Activated CD4-positive, alpha-beta T cell treated with anti-CD3 and anti-CD28 coated beads for 36 hours (primary cell): ENCODE measurements at regions not wholly inside any gene's neighbourhood (a gene's known extent, or its start where the extent isn't known, plus 50 kb on each side); places are given as distances from the start of the nearest gene placed in this dataset.

Experiments
- ATAC-seq: fragments of 200-7000 bp; cut with Tn5 transposase; one replicate; pipeline ENCODE4 v1.10.0; 2021; ENCODE audit warnings: mild to moderate bottlenecking, moderate library complexity
- CTCF ChIA-PET: fragments of 350-600 bp; sonication (Branson Sonifier 250); formaldehyde crosslinking; loops from one replicate; lab custom pipeline; 2021; ENCODE audit warnings: antibody characterized with exemption; lab: Charles Lee
- POLR2A ChIA-PET: fragments of 350-600 bp; sonication (Branson Sonifier 250); formaldehyde crosslinking; loops from one replicate; lab custom pipeline; 2021; ENCODE audit warnings: antibody characterized with exemption, inconsistent platforms; lab: Charles Lee
- DNase-seq: peaks from one replicate; pipeline ENCODE4 v3.0.0-alpha.2; 2020
- H3K27ac Mint-ChIP-seq: one replicate; pipeline ENCODE4 v1.8.0; 2021; ENCODE audit warnings: mixed read lengths
- H3K27me3 Mint-ChIP-seq: one replicate; pipeline ENCODE4 v1.8.0; 2021; ENCODE audit warnings: mixed read lengths
- H3K36me3 Mint-ChIP-seq: one replicate; pipeline ENCODE4 v1.8.0; 2021; ENCODE audit warnings: low read depth, mixed read lengths
- H3K4me1 Mint-ChIP-seq: one replicate; pipeline ENCODE4 v1.8.0; 2021; ENCODE audit warnings: mixed read lengths
- H3K4me3 Mint-ChIP-seq: one replicate; pipeline ENCODE4 v1.8.0; 2021; ENCODE audit warnings: mild to moderate bottlenecking, moderate library complexity, mixed read lengths
- H3K9me3 Mint-ChIP-seq: one replicate; pipeline ENCODE4 v1.8.0; 2021; ENCODE audit warnings: low read depth, mixed read lengths
- intact Hi-C, 2 experiments: fragments of 100-400 bp; cut with DNase I in 1 of 2; cut with micrococcal nuclease in 1 of 2; formaldehyde crosslinking; loops; one replicate each; pipeline versions ENCODE4 v1.14.2 to v1.15.1; 2022 to 2024; cut with DNase I, micrococcal nuclease

GRCh38 chr6:105510746-105511145 lies 107.9 kb upstream of the PREP start:
- peaks cover 28% of the 10 kb centered on the region for H3K27me3 Mint-ChIP-seq
- H3K27ac Mint-ChIP-seq = no peak overlapping the region
- DNase-seq (no peak), ATAC-seq (no peak)
- POLR2A ChIA-PET = interaction anchor here (0.7 kb wide), 1 partner anchor 125 kb away, joined by 3 read pairs; no protein-coding TSS in a partner anchor
- H3K9me3 Mint-ChIP-seq = no peaks in the 10 kb centered on the region
- intact Hi-C loops = no loop called here
- H3K4me1 Mint-ChIP-seq = peaks cover 2% of the 10 kb centered on the region
- CTCF ChIA-PET = interaction anchor here (1.8 kb wide), 1 partner anchor 9 kb away, joined by 6 read pairs; no protein-coding TSS in a partner anchor
- H3K36me3 Mint-ChIP-seq = no peaks in the 10 kb centered on the region
- H3K4me3 Mint-ChIP-seq = no peak overlapping the region

- Mint-ChIP-seq H3K27me3 (peaks cover 23% of the 10 kb centered on the region), H3K9me3 (no peaks in the 10 kb centered on the region), H3K4me1 (peaks cover 2% of the 10 kb centered on the region), H3K4me3 (no peak overlapping the region), H3K27ac (no peak overlapping the region), H3K36me3 (no peaks in the 10 kb centered on the region)
- no peak for DNase-seq
- intact Hi-C loops = no loop called here
- POLR2A ChIA-PET = no interaction called here
- no peak for ATAC-seq
- CTCF ChIA-PET = interaction anchor here (0.7 kb wide), 1 partner anchor 632 kb away, joined by 3 read pairs; no protein-coding TSS in a partner anchor
Measured at GRCh38 chr6:105509506-105510331, 106.8 kb upstream of the PREP start.

GRCh38 chr6:105507811-105508210 lies 104.9 kb upstream of the PREP start:
- ATAC-seq (no peak), DNase-seq (no peak)
- ChIA-PET CTCF (no interaction called here), POLR2A (no interaction called here)
- Mint-ChIP-seq H3K4me3 (no peak overlapping the region), H3K27me3 (peaks cover 21% of the 10 kb centered on the region), H3K4me1 (no peaks in the 10 kb centered on the region), H3K27ac (no peak overlapping the region), H3K9me3 (no peaks in the 10 kb centered on the region), H3K36me3 (no peaks in the 10 kb centered on the region)
- intact Hi-C loops = no loop called here

- Mint-ChIP-seq H3K4me3 (no peak overlapping the region), H3K36me3 (no peaks in the 10 kb centered on the region), H3K27ac (no peak overlapping the region), H3K27me3 (peaks cover 21% of the 10 kb centered on the region), H3K9me3 (no peaks in the 10 kb centered on the region), H3K4me1 (no peaks in the 10 kb centered on the region)
- ATAC-seq = no peak
- no peak for DNase-seq
- intact Hi-C loops = no loop called here
- POLR2A ChIA-PET = no interaction called here
- CTCF ChIA-PET = no interaction called here
Measured at GRCh38 chr6:105504706-105505105, 101.8 kb upstream of the PREP start.

- ATAC-seq = no peak
- no peaks in the 10 kb centered on the region for H3K36me3 Mint-ChIP-seq
- no peaks in the 10 kb centered on the region for H3K4me1 Mint-ChIP-seq
- peaks cover 20% of the 10 kb centered on the region for H3K27me3 Mint-ChIP-seq
- H3K27ac Mint-ChIP-seq = no peak overlapping the region
- no peak for DNase-seq
- H3K4me3 Mint-ChIP-seq = no peak overlapping the region
- intact Hi-C loops = no loop called here
- POLR2A ChIA-PET = no interaction called here
- CTCF ChIA-PET = interaction anchor here (0.6 kb wide), 1 partner anchor 66 kb away, joined by 4 read pairs; no protein-coding TSS in a partner anchor
- no peaks in the 10 kb centered on the region for H3K9me3 Mint-ChIP-seq
Measured at GRCh38 chr6:105503641-105504040, 100.8 kb upstream of the PREP start.

GRCh38 chr6:105501826-105502344 lies 99.0 kb upstream of the PREP start:
- no peaks in the 10 kb centered on the region for H3K36me3 Mint-ChIP-seq
- H3K27me3 Mint-ChIP-seq = peaks cover 19% of the 10 kb centered on the region
- H3K9me3 Mint-ChIP-seq = no peaks in the 10 kb centered on the region
- DNase-seq (no peak), ATAC-seq (no peak)
- intact Hi-C loops = no loop called here
- ChIA-PET POLR2A (no interaction called here), CTCF (interaction anchor here (0.6 to 2.1 kb wide), 6 partner anchors 9 to 234 kb away, joined by 3 to 6 read pairs (median 3); no protein-coding TSS in a partner anchor)
- H3K27ac Mint-ChIP-seq = no peak overlapping the region
- no peak overlapping the region for H3K4me3 Mint-ChIP-seq
- no peaks in the 10 kb centered on the region for H3K4me1 Mint-ChIP-seq

- Mint-ChIP-seq H3K27me3 (peaks cover 15% of the 10 kb centered on the region), H3K36me3 (no peaks in the 10 kb centered on the region), H3K9me3 (no peaks in the 10 kb centered on the region), H3K4me3 (no peak overlapping the region), H3K4me1 (no peaks in the 10 kb centered on the region), H3K27ac (no peak overlapping the region)
- ChIA-PET POLR2A (no interaction called here), CTCF (interaction anchor here (0.6 to 2.1 kb wide), 3 partner anchors 9 to 233 kb away, joined by 3 to 6 read pairs (median 3); no protein-coding TSS in a partner anchor)
- ATAC-seq (no peak), DNase-seq (no peak)
- intact Hi-C loops = no loop called here
Measured at GRCh38 chr6:105501246-105501645, 98.4 kb upstream of the PREP start.

GRCh38 chr6:105500693-105501092 lies 97.8 kb upstream of the PREP start:
- no peak overlapping the region for H3K4me3 Mint-ChIP-seq
- ChIA-PET POLR2A (no interaction called here), CTCF (no interaction called here)
- H3K36me3 Mint-ChIP-seq = no peaks in the 10 kb centered on the region
- no peak for ATAC-seq
- no peak overlapping the region for H3K27ac Mint-ChIP-seq
- no peaks in the 10 kb centered on the region for H3K4me1 Mint-ChIP-seq
- H3K27me3 Mint-ChIP-seq = peaks cover 11% of the 10 kb centered on the region
- no peak for DNase-seq
- no peaks in the 10 kb centered on the region for H3K9me3 Mint-ChIP-seq
- intact Hi-C loops = no loop called here

GRCh38 chr6:105499931-105500330 lies 97.0 kb upstream of the PREP start:
- ATAC-seq = no peak
- Mint-ChIP-seq H3K36me3 (no peaks in the 10 kb centered on the region), H3K4me3 (no peak overlapping the region), H3K27me3 (peaks cover 11% of the 10 kb centered on the region), H3K9me3 (no peaks in the 10 kb centered on the region), H3K27ac (no peak overlapping the region), H3K4me1 (no peaks in the 10 kb centered on the region)
- POLR2A ChIA-PET = no interaction called here
- CTCF ChIA-PET = interaction anchor here (0.7 to 1.4 kb wide), 2 partner anchors 17 to 324 kb away, joined by 3 read pairs; no protein-coding TSS in a partner anchor
- no peak for DNase-seq
- intact Hi-C loops = no loop called here

GRCh38 chr6:105499136-105499870 lies 96.4 kb upstream of the PREP start:
- Mint-ChIP-seq H3K27me3 (peaks cover 9% of the 10 kb centered on the region), H3K4me1 (no peaks in the 10 kb centered on the region), H3K9me3 (no peaks in the 10 kb centered on the region), H3K36me3 (no peaks in the 10 kb centered on the region), H3K27ac (no peak overlapping the region), H3K4me3 (no peak overlapping the region)
- intact Hi-C loops = no loop called here
- ATAC-seq (no peak), DNase-seq (no peak)
- ChIA-PET POLR2A (no interaction called here), CTCF (interaction anchor here (0.7 to 1.4 kb wide), 2 partner anchors 16 to 323 kb away, joined by 3 read pairs; no protein-coding TSS in a partner anchor)

GRCh38 chr6:105497549-105497948 lies 94.7 kb upstream of the PREP start:
- CTCF ChIA-PET = interaction anchor here (0.6 to 0.7 kb wide), 2 partner anchors 211 to 804 kb away, joined by 3 read pairs; no protein-coding TSS in a partner anchor
- H3K27ac Mint-ChIP-seq = no peak overlapping the region
- H3K27me3 Mint-ChIP-seq = peaks cover 6% of the 10 kb centered on the region
- no peak for DNase-seq
- intact Hi-C loops = no loop called here
- no peaks in the 10 kb centered on the region for H3K36me3 Mint-ChIP-seq
- peaks cover 9% of the 10 kb centered on the region for H3K4me1 Mint-ChIP-seq
- no peak for ATAC-seq
- no peak overlapping the region for H3K4me3 Mint-ChIP-seq
- POLR2A ChIA-PET = no interaction called here
- H3K9me3 Mint-ChIP-seq = no peaks in the 10 kb centered on the region
